ENCODE measurements at regions not wholly inside any gene's neighbourhood (a gene's known extent, or its start where the extent isn't known, plus 50 kb on each side); places are given as distances from the start of the nearest gene placed in this dataset.

DNA sequence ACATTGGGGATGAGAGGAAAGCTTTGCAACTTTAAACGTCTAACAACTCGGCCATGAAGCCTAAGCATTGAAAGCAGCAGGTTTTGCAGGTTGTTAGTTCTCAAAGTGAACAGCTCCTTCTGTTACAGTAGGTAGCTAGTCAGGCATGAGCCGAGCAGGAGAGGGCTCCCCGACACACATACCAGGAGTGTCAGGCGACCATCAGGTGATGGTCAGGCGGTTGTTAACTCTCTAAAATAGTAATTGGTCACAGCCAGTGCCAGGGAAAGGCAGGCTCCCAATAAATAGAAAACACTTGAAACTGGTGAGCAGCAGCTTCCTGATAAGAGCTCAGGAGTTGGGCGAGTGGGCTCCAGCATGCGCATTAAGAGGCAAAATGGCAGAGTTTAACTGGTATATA, 53.5 kb upstream of the DAPL1 start:
- TF ChIP-seq POLR2A (IDR thresholded peaks at IDR 0.05): no peak
- TF ChIP-seq, protein P1, sequence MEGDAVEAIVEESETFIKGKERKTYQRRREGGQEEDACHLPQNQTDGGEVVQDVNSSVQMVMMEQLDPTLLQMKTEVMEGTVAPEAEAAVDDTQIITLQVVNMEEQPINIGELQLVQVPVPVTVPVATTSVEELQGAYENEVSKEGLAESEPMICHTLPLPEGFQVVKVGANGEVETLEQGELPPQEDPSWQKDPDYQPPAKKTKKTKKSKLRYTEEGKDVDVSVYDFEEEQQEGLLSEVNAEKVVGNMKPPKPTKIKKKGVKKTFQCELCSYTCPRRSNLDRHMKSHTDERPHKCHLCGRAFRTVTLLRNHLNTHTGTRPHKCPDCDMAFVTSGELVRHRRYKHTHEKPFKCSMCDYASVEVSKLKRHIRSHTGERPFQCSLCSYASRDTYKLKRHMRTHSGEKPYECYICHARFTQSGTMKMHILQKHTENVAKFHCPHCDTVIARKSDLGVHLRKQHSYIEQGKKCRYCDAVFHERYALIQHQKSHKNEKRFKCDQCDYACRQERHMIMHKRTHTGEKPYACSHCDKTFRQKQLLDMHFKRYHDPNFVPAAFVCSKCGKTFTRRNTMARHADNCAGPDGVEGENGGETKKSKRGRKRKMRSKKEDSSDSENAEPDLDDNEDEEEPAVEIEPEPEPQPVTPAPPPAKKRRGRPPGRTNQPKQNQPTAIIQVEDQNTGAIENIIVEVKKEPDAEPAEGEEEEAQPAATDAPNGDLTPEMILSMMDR (IDR thresholded peaks at IDR 0.05): no peak
